ENCODE measurements at regions not wholly inside any gene's neighbourhood (a gene's known extent, or its start where the extent isn't known, plus 50 kb on each side); places are given as distances from the start of the nearest gene placed in this dataset.

- no peak for DNase-seq (ENCODE audit: low spot score in 2 of 2)
- Histone ChIP-seq H3K4me1 (no peaks in the 10 kb centered on the region), H3K27ac (no peak overlapping the region), H3K36me3 (no peaks in the 10 kb centered on the region), H3K27me3 (no peaks in the 10 kb centered on the region), H3K4me3 (no peak overlapping the region), H3K9me3 (no peaks in the 10 kb centered on the region)
- intact Hi-C loops (cut with DNase I; ENCODE audit: low total_unique reads): no loop called here
- TF ChIP-seq POLR2AphosphoS5 (IDR thresholded peaks at IDR 0.05) (no peak), CTCF (IDR thresholded peaks at IDR 0.05) (no peak), POLR2A (IDR thresholded peaks at IDR 0.05) (no peak)
Measured at GRCh38 chr4:24394041-24394440, 190.3 kb downstream of the DHX15 start.

GRCh38 chr4:24392613-24393012 is 191.7 kb downstream of the DHX15 start:
- no peaks in the 10 kb centered on the region for H3K4me1 ChIP-seq
- H3K27me3 ChIP-seq: no peaks in the 10 kb centered on the region
- TF ChIP-seq CTCF (IDR thresholded peaks at IDR 0.05) (no peak), POLR2AphosphoS5 (IDR thresholded peaks at IDR 0.05) (no peak), POLR2A (IDR thresholded peaks at IDR 0.05) (no peak)
- intact Hi-C loops (cut with DNase I; ENCODE audit: low total_unique reads): no loop called here
- H3K9me3 ChIP-seq: no peaks in the 10 kb centered on the region
- no peak overlapping the region for H3K27ac ChIP-seq
- DNase-seq (ENCODE audit: low spot score in 2 of 2): no peak
- no peak overlapping the region for H3K4me3 ChIP-seq
- no peaks in the 10 kb centered on the region for H3K36me3 ChIP-seq

- Histone ChIP-seq H3K4me3 (no peak overlapping the region), H3K27me3 (no peaks in the 10 kb centered on the region), H3K9me3 (no peaks in the 10 kb centered on the region), H3K4me1 (no peaks in the 10 kb centered on the region), H3K36me3 (no peaks in the 10 kb centered on the region), H3K27ac (no peak overlapping the region)
- DNase-seq (ENCODE audit: low spot score in 2 of 2): no peak
- TF ChIP-seq POLR2A (IDR thresholded peaks at IDR 0.05) (no peak), POLR2AphosphoS5 (IDR thresholded peaks at IDR 0.05) (no peak), CTCF (IDR thresholded peaks at IDR 0.05) (no peak)
- intact Hi-C loops (cut with DNase I; ENCODE audit: low total_unique reads): no loop called here
Measured at GRCh38 chr4:24382381-24382780, 202.0 kb downstream of the DHX15 start.

- no peak for DNase-seq (ENCODE audit: low spot score in 2 of 2)
- Histone ChIP-seq H3K4me3 (no peak overlapping the region), H3K9me3 (no peaks in the 10 kb centered on the region), H3K36me3 (no peaks in the 10 kb centered on the region), H3K27ac (no peak overlapping the region), H3K27me3 (no peaks in the 10 kb centered on the region), H3K4me1 (no peaks in the 10 kb centered on the region)
- TF ChIP-seq CTCF (IDR thresholded peaks at IDR 0.05) (no peak), POLR2AphosphoS5 (IDR thresholded peaks at IDR 0.05) (no peak), POLR2A (IDR thresholded peaks at IDR 0.05) (no peak)
- intact Hi-C loops (cut with DNase I; ENCODE audit: low total_unique reads): no loop called here
Measured at GRCh38 chr4:24380957-24381665, 203.2 kb downstream of the DHX15 start.

- Histone ChIP-seq H3K27ac (no peak overlapping the region), H3K27me3 (no peaks in the 10 kb centered on the region), H3K4me3 (no peak overlapping the region), H3K36me3 (no peaks in the 10 kb centered on the region), H3K9me3 (no peaks in the 10 kb centered on the region), H3K4me1 (no peaks in the 10 kb centered on the region)
- intact Hi-C loops (cut with DNase I; ENCODE audit: low total_unique reads): no loop called here
- DNase-seq (ENCODE audit: low spot score in 2 of 2): no peak
- TF ChIP-seq POLR2AphosphoS5 (IDR thresholded peaks at IDR 0.05) (no peak), CTCF (IDR thresholded peaks at IDR 0.05) (no peak), POLR2A (IDR thresholded peaks at IDR 0.05) (no peak)
Measured at GRCh38 chr4:24373704-24374103, 210.7 kb downstream of the DHX15 start.
